Stomach (tissue), 8 donors: ENCODE measurements at regions not wholly inside any gene's neighbourhood (a gene's known extent, or its start where the extent isn't known, plus 50 kb on each side); places are given as distances from the start of the nearest gene placed in this dataset.

ENCODE experiments used
- DNase-seq, 2 donors: peaks; one replicate each; pipeline versions ENCODE4 v3.0.0 to v3.0.0-alpha.2; 2013 to 2019
- H3K27ac ChIP-seq, 5 donors: fragments of 200-600 bp in 4 of 5; sonication (generic) in 4 of 5; one replicate each; pipeline ENCODE4 v1.5.1; 2013 to 2019; ENCODE audit warnings: mild to moderate bottlenecking in 1 of 5, moderate library complexity in 1 of 5
- H3K27me3 ChIP-seq, 3 donors: fragments of 200-600 bp; sonication (generic); one replicate each; pipeline ENCODE4 v1.5.1; 2017 to 2019; ENCODE audit warnings: mixed run types in 1 of 3
- H3K36me3 ChIP-seq, 4 donors: fragments of 200-600 bp; sonication (generic); 1 replicate in 3 of 4; 2 replicates in 1 of 4; pipeline ENCODE4 v1.5.1; 2016 to 2019
- H3K4me1 ChIP-seq, 4 donors: fragments of 200-600 bp; sonication (generic); one replicate each; pipeline ENCODE4 v1.5.1; 2016 to 2019
- H3K4me3 ChIP-seq, 4 donors: fragments of 200-600 bp; sonication (generic) in 3 of 4; one replicate each; pipeline ENCODE4 v1.5.1; 2016 to 2019; ENCODE audit warnings: mild to moderate bottlenecking in 1 of 4
- H3K9me3 ChIP-seq, 4 donors: fragments of 200-600 bp; sonication (generic); one replicate each; pipeline ENCODE4 v1.5.1; 2016 to 2019
- CTCF ChIP-seq, 7 experiments: fragments of 450-650 bp in 4 of 7; fragments of 200-600 bp in 3 of 7; sonication (generic) in 3 of 7; IDR thresholded peaks; one replicate each; pipeline ENCODE4 v1.5.1; 2016 to 2019; ENCODE audit warnings: antibody characterized with exemption in 7 of 7, control low read depth in 2 of 7, mild to moderate bottlenecking in 1 of 7
- EP300 ChIP-seq: sonication (generic); formaldehyde crosslinking; IDR thresholded peaks from one replicate; pipeline ENCODE4 v1.6.1; 2017; ENCODE audit warnings: antibody characterized with exemption
- POLR2A ChIP-seq, 4 donors: fragments of 450-650 bp; IDR thresholded peaks; one replicate each; pipeline ENCODE4 v1.6.1; 2016; ENCODE audit warnings: antibody characterized with exemption in 4 of 4, control low read depth in 2 of 4, mild to moderate bottlenecking in 1 of 4, moderate library complexity in 1 of 4
- POLR2AphosphoS5 ChIP-seq, 3 donors: sonication (generic); formaldehyde crosslinking; IDR thresholded peaks; one replicate each; pipeline ENCODE4 v1.6.1; 2016; ENCODE audit warnings: antibody characterized with exemption in 3 of 3
- WGBS, 5 donors: extraction: QIAGEN DNeasy Blood & Tissue Kit in 3 of 5; methylation state at CpG; one replicate each; pipeline versions ENCODE4 v1.1.5 to v1.1.7; 2013 to 2018; 5-methylcytosine and 5-hydroxymethylcytosine counted together
- intact Hi-C: fragments of 100-400 bp; cut with DNase I; formaldehyde crosslinking; loops from one replicate; pipeline ENCODE4 v1.15.1; 2023; ENCODE audit warnings: low total_unique reads
- donor health status: healthy with polysubstance abuse.
- donor health status: Bipolar disorder and iron deficiency.
- donor health status: healthy.

GRCh38 chr18:30485078-30485477 is 557.5 kb downstream of the DSC3 start:
- no peak overlapping the region for H3K27ac ChIP-seq

GRCh38 chr18:30481871-30482270 is 560.7 kb downstream of the DSC3 start:
- Histone ChIP-seq H3K36me3 (no peaks in the 10 kb centered on the region), H3K4me1 (no peaks in the 10 kb centered on the region), H3K27me3 (no peaks in the 10 kb centered on the region), H3K9me3 (peaks cover 0 to 11% (median 7%) of the 10 kb centered on the region in 4 donors), H3K4me3 (no peak overlapping the region), H3K27ac (no peak overlapping the region)
- DNase-seq = no peak
- intact Hi-C loops = no loop called here
- TF ChIP-seq POLR2A (IDR thresholded peaks at IDR 0.05) (no peak), POLR2AphosphoS5 (IDR thresholded peaks at IDR 0.05) (no peak), CTCF (IDR thresholded peaks at IDR 0.05) (no peak), EP300 (no peak)
- 76 to 85% (median 81%) methylated on average over 8 of the region's 8 CpGs for WGBS, 5 donors

More at GRCh38 chr18:30485078-30485477, 557.5 kb downstream of the DSC3 start:
- intact Hi-C loops = no loop called here
- DNase-seq = no peak
- no peaks in the 10 kb centered on the region for H3K36me3 ChIP-seq
- H3K27me3 ChIP-seq = no peaks in the 10 kb centered on the region
- TF ChIP-seq POLR2AphosphoS5 (IDR thresholded peaks at IDR 0.05) (no peak), CTCF (IDR thresholded peaks at IDR 0.05) (no peak), EP300 (no peak)
- WGBS, 5 donors = 55 to 78% (median 58%) methylated on average over 2 of the region's 2 CpGs
- no peak overlapping the region for H3K4me3 ChIP-seq
- no peaks in the 10 kb centered on the region for H3K4me1 ChIP-seq
- peaks cover 0 to 11% (median 7%) of the 10 kb centered on the region in 4 donors for H3K9me3 ChIP-seq

DNA sequence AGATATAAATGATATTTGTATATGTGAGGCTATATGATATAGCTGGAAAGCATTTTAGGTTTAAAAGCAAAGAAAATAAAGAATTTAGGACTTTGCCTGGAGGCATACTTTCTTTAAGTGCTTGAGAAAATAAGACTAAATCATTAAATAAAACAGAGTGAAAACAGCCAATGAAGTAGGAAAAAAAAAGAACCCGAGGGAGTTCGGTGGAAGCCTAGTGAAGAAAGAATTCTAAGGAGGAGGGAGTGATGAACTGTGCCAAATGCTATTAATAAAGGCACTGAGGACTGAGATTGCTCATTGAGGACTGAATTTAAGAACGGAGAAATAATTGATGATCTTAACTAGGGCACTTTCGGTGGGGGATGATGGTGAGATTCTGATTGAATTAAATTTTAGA is 573.5 kb downstream of the DSC3 start:
- Histone ChIP-seq H3K9me3 (no peaks in the 10 kb centered on the region), H3K36me3 (no peaks in the 10 kb centered on the region), H3K4me1 (no peaks in the 10 kb centered on the region), H3K27ac (no peak overlapping the region), H3K27me3 (no peaks in the 10 kb centered on the region), H3K4me3 (no peak overlapping the region)
- DNase-seq = peak in 1 of 2 donors; percentile 21
- WGBS, 5 donors = 62 to 84% (median 78%) methylated on average over 4 of the region's 4 CpGs
- intact Hi-C loops = no loop called here
- no peak for TF ChIP-seq POLR2AphosphoS5 (IDR thresholded peaks at IDR 0.05)

GRCh38 chr18:30465096-30465495 is 577.4 kb downstream of the DSC3 start:
- Histone ChIP-seq H3K27ac (no peak overlapping the region), H3K4me1 (no peaks in the 10 kb centered on the region), H3K4me3 (no peak overlapping the region), H3K27me3 (no peaks in the 10 kb centered on the region), H3K9me3 (no peaks in the 10 kb centered on the region), H3K36me3 (no peaks in the 10 kb centered on the region)
- WGBS, 5 donors = 55 to 68% (median 61%) methylated on average over 3 of the region's 3 CpGs
- DNase-seq = peak in 1 of 2 donors; percentile 52
- no peak for TF ChIP-seq EP300
- no peak for TF ChIP-seq CTCF (IDR thresholded peaks at IDR 0.05)
- no peak for TF ChIP-seq POLR2A (IDR thresholded peaks at IDR 0.05)
- TF ChIP-seq POLR2AphosphoS5 (IDR thresholded peaks at IDR 0.05) = no peak
- intact Hi-C loops = no loop called here

DNA sequence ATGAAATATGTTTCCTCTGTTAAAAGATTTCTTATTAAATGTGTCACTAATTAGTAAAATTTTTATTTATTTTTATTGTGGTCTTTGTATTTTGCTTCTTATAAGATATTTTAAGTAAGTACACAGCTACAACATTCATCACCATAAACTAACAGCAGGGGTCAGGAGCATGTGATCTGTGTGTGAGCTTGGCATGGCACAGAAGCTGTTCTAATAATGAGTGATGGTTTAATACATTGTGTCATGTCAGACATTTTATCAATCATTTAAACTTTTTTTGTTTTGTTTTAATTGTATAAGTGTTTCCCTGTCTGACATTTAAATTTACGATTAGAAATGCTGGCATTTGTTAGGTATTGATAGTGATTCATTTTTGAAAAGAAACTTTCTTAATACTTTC is 585.4 kb downstream of the DSC3 start:
- intact Hi-C loops = no loop called here
- Histone ChIP-seq H3K27me3 (no peaks in the 10 kb centered on the region), H3K4me3 (no peak overlapping the region), H3K36me3 (no peaks in the 10 kb centered on the region), H3K9me3 (no peaks in the 10 kb centered on the region), H3K27ac (no peak overlapping the region), H3K4me1 (no peaks in the 10 kb centered on the region)
- no peak for DNase-seq
- 75 to 83% (median 79%) methylated on average over 1 of the region's 1 CpG for WGBS, 5 donors
- TF ChIP-seq POLR2AphosphoS5 (IDR thresholded peaks at IDR 0.05) (no peak), CTCF (IDR thresholded peaks at IDR 0.05) (no peak), POLR2A (IDR thresholded peaks at IDR 0.05) (no peak), EP300 (no peak)
